ENCODE measurements at regions not wholly inside any gene's neighbourhood (a gene's known extent, or its start where the extent isn't known, plus 50 kb on each side); places are given as distances from the start of the nearest gene placed in this dataset.

- no peak for DNase-seq (ENCODE audit: low read depth, low spot score)
- TF ChIP-seq EZH2 (IDR thresholded peaks at IDR 0.05): no peak
- no peak for TF ChIP-seq FOXP2 (optimal IDR thresholded peaks at IDR 0.05; ENCODE audit: control extremely low read depth, extremely low read length, insufficient read depth)
- no peak for TF ChIP-seq POLR2AphosphoS5 (IDR thresholded peaks at IDR 0.05; ENCODE audit: borderline replicate concordance, low read depth, low read length)
- Histone ChIP-seq H3K9ac (ENCODE audit: insufficient read length) (no peak overlapping the region), H3K36me3 (ENCODE audit: insufficient read depth, low read length) (no peaks in the 10 kb centered on the region), H3K4me3 (no peak overlapping the region), H3K9me3 (ENCODE audit: low read depth, low read length) (no peaks in the 10 kb centered on the region), H3K27ac (no peak overlapping the region)
Observed at GRCh38 chr4:17082186-17082585, 183.7 kb upstream of the LDB2 start.

DNA sequence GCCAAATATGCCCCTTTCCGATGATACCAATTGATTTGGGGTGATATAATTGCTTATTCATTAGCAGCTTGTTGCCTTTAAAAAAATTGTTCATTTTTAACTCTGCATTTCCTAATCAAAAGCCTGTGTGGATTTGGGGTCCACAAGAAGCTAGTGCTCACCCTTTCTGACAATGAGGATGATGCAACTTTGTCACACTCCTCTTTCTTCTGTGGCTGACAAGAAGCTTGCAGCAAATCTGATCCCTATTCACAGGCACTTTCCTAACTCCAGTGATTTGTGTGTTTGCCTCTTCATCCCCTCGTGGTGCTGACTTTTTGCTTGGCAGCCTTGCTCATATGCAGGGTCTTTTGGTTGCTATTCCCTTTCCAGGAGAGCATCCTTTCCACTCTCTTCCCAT, 182.7 kb upstream of the LDB2 start:
- DNase-seq (ENCODE audit: low read depth, low spot score): no peak
- TF ChIP-seq EZH2 (IDR thresholded peaks at IDR 0.05): no peak
- no peak for TF ChIP-seq FOXP2 (optimal IDR thresholded peaks at IDR 0.05; ENCODE audit: control extremely low read depth, extremely low read length, insufficient read depth)
- no peak for TF ChIP-seq POLR2AphosphoS5 (IDR thresholded peaks at IDR 0.05; ENCODE audit: borderline replicate concordance, low read depth, low read length)
- no peaks in the 10 kb centered on the region for H3K9me3 ChIP-seq (ENCODE audit: low read depth, low read length)
- no peak overlapping the region for H3K27ac ChIP-seq
- no peak overlapping the region for H3K4me3 ChIP-seq
- H3K9ac ChIP-seq (ENCODE audit: insufficient read length): no peak overlapping the region
- no peaks in the 10 kb centered on the region for H3K36me3 ChIP-seq (ENCODE audit: insufficient read depth, low read length)

DNA sequence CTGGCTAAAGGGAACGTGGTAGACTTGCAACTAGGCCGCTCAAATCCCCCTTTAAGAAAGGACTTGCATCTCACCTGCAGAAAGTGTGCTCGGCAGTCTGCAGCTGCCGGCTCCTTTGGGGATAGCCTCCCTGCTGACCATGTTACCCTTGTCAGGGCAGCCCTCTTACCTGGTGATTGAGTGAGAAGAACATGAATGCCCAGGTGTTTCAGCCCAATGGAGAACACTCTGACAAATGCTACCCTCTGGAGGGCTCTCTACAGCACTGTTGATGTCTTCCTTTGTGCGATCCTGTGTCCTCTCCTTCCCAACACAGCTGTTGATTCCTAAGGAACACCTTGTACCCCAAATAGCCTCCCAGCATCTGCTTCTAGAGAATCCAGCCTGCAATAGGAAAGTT, 178.7 kb upstream of the LDB2 start:
- H3K9ac ChIP-seq (ENCODE audit: insufficient read length): no peak overlapping the region
- no peak overlapping the region for H3K4me3 ChIP-seq
- no peak for DNase-seq (ENCODE audit: low read depth, low spot score)
- no peaks in the 10 kb centered on the region for H3K36me3 ChIP-seq (ENCODE audit: insufficient read depth, low read length)
- no peak for TF ChIP-seq POLR2AphosphoS5 (IDR thresholded peaks at IDR 0.05; ENCODE audit: borderline replicate concordance, low read depth, low read length)
- no peak for TF ChIP-seq FOXP2 (optimal IDR thresholded peaks at IDR 0.05; ENCODE audit: control extremely low read depth, extremely low read length, insufficient read depth)
- no peak for TF ChIP-seq EZH2 (IDR thresholded peaks at IDR 0.05)
- no peak overlapping the region for H3K27ac ChIP-seq
- no peaks in the 10 kb centered on the region for H3K9me3 ChIP-seq (ENCODE audit: low read depth, low read length)

- H3K4me3 ChIP-seq: no peak overlapping the region
- no peaks in the 10 kb centered on the region for H3K9me3 ChIP-seq (ENCODE audit: low read depth, low read length)
- no peak overlapping the region for H3K9ac ChIP-seq (ENCODE audit: insufficient read length)
- peak overlapping the region; percentile 49; the same call in 1 of the 2 replicates for H3K27ac ChIP-seq
- DNase-seq (ENCODE audit: low read depth, low spot score): no peak
- no peaks in the 10 kb centered on the region for H3K36me3 ChIP-seq (ENCODE audit: insufficient read depth, low read length)
- no peak for TF ChIP-seq POLR2AphosphoS5 (IDR thresholded peaks at IDR 0.05; ENCODE audit: borderline replicate concordance, low read depth, low read length)
- no peak for TF ChIP-seq FOXP2 (optimal IDR thresholded peaks at IDR 0.05; ENCODE audit: control extremely low read depth, extremely low read length, insufficient read depth)
- no peak for TF ChIP-seq EZH2 (IDR thresholded peaks at IDR 0.05)
Observed at GRCh38 chr4:17072483-17072882, 174.0 kb upstream of the LDB2 start.

DNA sequence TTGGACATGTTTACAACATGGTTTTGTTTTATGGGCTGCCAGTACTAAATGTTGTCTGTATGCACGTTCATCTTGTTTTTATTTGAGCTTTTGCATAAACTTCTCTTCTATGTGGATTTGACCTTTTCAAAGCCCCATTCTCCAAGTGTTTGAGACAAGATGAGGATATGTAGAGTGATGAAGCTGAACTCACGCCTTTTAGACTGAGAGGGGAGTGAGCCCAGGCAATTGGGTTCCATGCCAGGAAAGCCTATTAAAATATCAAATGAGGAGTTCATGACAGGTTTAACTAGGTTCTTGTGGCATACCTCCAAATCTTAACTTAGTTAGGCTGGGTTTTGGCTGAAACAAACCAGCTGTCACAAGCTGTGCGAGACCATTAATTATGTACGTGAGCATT, 170.4 kb upstream of the LDB2 start:
- TF ChIP-seq POLR2AphosphoS5 (IDR thresholded peaks at IDR 0.05; ENCODE audit: borderline replicate concordance, low read depth, low read length) (no peak), EZH2 (IDR thresholded peaks at IDR 0.05) (no peak), FOXP2 (optimal IDR thresholded peaks at IDR 0.05; ENCODE audit: control extremely low read depth, extremely low read length, insufficient read depth) (no peak)
- H3K9me3 ChIP-seq (ENCODE audit: low read depth, low read length): no peaks in the 10 kb centered on the region
- no peak overlapping the region for H3K4me3 ChIP-seq
- H3K27ac ChIP-seq: no peak overlapping the region
- H3K9ac ChIP-seq (ENCODE audit: insufficient read length): no peak overlapping the region
- no peaks in the 10 kb centered on the region for H3K36me3 ChIP-seq (ENCODE audit: insufficient read depth, low read length)
- DNase-seq (ENCODE audit: low read depth, low spot score): no peak

DNA sequence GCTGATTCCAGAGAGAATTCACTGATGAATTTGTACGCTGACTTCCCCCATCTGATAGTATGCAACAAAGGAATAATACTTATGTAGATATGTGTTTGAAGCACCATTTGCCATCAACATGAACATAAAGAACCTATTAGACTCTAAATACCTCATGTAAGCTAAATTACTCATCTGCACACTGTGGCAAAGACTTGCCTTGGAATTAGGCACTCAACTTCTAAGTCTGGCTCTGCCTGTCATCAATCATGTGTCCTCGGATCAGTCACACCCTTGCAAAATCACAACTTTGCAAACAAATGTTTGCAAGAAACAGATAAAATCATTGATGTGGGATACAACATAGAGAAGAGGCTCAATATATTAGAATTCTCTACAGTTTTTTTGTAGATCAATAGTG, 169.9 kb upstream of the LDB2 start:
- Histone ChIP-seq H3K9ac (ENCODE audit: insufficient read length) (no peak overlapping the region), H3K9me3 (ENCODE audit: low read depth, low read length) (no peaks in the 10 kb centered on the region), H3K36me3 (ENCODE audit: insufficient read depth, low read length) (no peaks in the 10 kb centered on the region), H3K27ac (no peak overlapping the region), H3K4me3 (no peak overlapping the region)
- DNase-seq (ENCODE audit: low read depth, low spot score): no peak
- TF ChIP-seq FOXP2 (optimal IDR thresholded peaks at IDR 0.05; ENCODE audit: control extremely low read depth, extremely low read length, insufficient read depth): no peak
- TF ChIP-seq POLR2AphosphoS5 (IDR thresholded peaks at IDR 0.05; ENCODE audit: borderline replicate concordance, low read depth, low read length): no peak
- TF ChIP-seq EZH2 (IDR thresholded peaks at IDR 0.05): no peak

DNA sequence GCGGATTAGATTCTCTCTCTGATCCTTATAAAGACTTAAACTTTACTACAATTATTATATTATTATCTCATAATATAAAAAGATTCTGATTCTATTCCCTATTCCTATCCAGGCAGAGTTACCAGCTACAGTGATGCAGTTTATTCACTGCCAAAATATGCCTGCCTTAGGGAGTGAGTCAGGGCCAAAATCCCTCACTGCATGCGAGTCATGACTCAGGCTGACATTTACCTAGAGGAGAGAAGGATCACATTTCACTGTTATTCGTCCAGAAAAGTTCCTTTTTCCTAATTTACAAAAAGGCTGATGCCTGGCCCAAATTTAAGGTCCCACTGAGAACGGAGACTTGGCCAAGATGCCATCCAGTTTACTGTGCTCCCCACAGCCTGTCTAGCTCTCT, 168.5 kb upstream of the LDB2 start:
- TF ChIP-seq FOXP2 (optimal IDR thresholded peaks at IDR 0.05; ENCODE audit: control extremely low read depth, extremely low read length, insufficient read depth) (no peak), EZH2 (IDR thresholded peaks at IDR 0.05) (no peak), POLR2AphosphoS5 (IDR thresholded peaks at IDR 0.05; ENCODE audit: borderline replicate concordance, low read depth, low read length) (no peak)
- H3K4me3 ChIP-seq: no peak overlapping the region
- H3K27ac ChIP-seq: no peak overlapping the region
- no peak overlapping the region for H3K9ac ChIP-seq (ENCODE audit: insufficient read length)
- DNase-seq (ENCODE audit: low read depth, low spot score): no peak
- H3K36me3 ChIP-seq (ENCODE audit: insufficient read depth, low read length): no peaks in the 10 kb centered on the region
- H3K9me3 ChIP-seq (ENCODE audit: low read depth, low read length): no peaks in the 10 kb centered on the region

- DNase-seq (ENCODE audit: low read depth, low spot score): no peak
- Histone ChIP-seq H3K9me3 (ENCODE audit: low read depth, low read length) (no peaks in the 10 kb centered on the region), H3K36me3 (ENCODE audit: insufficient read depth, low read length) (no peaks in the 10 kb centered on the region), H3K9ac (ENCODE audit: insufficient read length) (no peak overlapping the region), H3K4me3 (no peak overlapping the region), H3K27ac (no peak overlapping the region)
- TF ChIP-seq FOXP2 (optimal IDR thresholded peaks at IDR 0.05; ENCODE audit: control extremely low read depth, extremely low read length, insufficient read depth) (no peak), EZH2 (IDR thresholded peaks at IDR 0.05) (no peak), POLR2AphosphoS5 (IDR thresholded peaks at IDR 0.05; ENCODE audit: borderline replicate concordance, low read depth, low read length) (no peak)
Observed at GRCh38 chr4:17066236-17066635, 167.8 kb upstream of the LDB2 start.

DNA sequence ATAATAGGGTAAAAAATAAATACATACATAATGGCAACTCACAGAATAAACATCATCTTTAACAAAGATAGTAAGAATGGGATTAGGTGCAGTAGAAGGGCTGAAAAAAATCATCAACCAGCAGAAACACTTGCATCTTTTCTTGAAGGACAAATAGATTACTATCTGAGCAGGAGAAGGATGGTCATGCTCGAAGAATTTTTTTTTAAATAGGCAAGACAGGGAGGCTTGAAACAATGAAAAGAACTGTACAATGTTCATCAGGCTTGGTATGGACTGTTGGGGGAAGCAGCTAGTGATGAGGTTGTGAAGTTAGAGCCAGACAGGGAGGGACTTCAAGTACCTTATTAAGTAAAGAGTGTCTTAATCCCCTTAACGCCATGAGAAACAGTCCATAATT, 167.4 kb upstream of the LDB2 start:
- TF ChIP-seq POLR2AphosphoS5 (IDR thresholded peaks at IDR 0.05; ENCODE audit: borderline replicate concordance, low read depth, low read length) (no peak), FOXP2 (optimal IDR thresholded peaks at IDR 0.05; ENCODE audit: control extremely low read depth, extremely low read length, insufficient read depth) (no peak), EZH2 (IDR thresholded peaks at IDR 0.05) (no peak)
- no peak for DNase-seq (ENCODE audit: low read depth, low spot score)
- Histone ChIP-seq H3K36me3 (ENCODE audit: insufficient read depth, low read length) (no peaks in the 10 kb centered on the region), H3K4me3 (no peak overlapping the region), H3K27ac (no peak overlapping the region), H3K9me3 (ENCODE audit: low read depth, low read length) (no peaks in the 10 kb centered on the region), H3K9ac (ENCODE audit: insufficient read length) (no peak overlapping the region)

All from SK-N-MC (cell line).